ENCODE measurements at regions not wholly inside any gene's neighbourhood (a gene's known extent, or its start where the extent isn't known, plus 50 kb on each side); places are given as distances from the start of the nearest gene placed in this dataset.

DNA sequence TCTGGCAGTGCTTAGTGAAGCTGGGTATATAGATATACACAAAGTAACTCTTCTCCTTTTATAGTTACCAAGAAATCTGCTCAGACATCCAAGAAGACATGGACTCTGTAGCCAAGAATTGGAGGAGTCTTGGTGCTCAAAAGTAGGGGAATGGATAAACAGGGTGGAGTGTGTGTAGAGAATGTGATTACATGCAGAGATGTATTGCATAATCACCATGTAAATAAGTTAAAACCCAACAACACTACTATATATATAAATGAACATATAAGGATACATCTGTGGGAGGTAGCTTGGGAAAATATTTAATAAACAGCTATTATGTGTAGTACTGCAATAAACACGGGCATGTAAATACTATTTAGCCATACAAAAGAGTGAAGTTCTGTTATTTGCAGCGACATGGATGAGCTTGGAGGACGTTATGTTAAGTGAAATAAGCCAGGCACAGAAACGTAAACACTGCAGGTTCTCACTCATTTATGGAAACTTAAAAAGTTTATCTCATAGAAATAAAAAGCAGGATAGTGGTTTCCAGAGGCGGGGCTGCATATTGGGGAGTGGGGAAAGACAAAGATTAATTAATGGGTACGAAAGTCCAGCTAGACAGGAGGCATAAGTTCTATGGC lies 207.5 kb downstream of the TENT4A start:
- Histone ChIP-seq H3K4me2 (ENCODE audit: low read depth, low read length, poor library complexity, severe bottlenecking) (no peak overlapping the region), H3K9me2 (replicated peaks; ENCODE audit: insufficient read depth, low read length) (no peaks in the 10 kb centered on the region), H3K9me3 (ENCODE audit: low read length) (no peaks in the 10 kb centered on the region)

DNA sequence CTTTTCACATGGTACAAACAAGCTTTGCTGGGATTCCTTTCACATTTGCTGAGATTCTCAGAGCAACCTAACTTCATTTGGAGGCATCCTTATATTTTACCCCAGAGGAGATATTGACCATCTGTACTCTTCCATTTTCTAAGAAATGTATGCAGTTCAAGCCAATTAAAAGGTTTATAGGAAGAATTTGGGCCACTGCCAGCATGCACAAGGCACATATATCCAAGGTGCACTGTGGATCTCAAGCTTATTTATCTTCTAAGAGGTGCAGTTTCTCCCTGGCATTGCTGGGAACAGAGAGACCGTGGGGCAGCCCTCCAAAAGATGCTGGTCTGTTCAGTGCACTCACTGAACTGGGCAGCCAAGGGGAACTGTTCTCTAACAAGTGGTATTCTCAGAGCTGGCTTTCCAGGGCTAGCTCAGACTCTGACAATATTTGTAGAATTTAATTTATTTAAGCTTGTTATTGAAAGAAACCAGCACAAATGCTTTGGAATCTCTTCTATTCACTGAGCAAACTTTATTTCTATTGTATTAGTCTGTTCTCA lies 213.3 kb downstream of the TENT4A start:
- Histone ChIP-seq H3K4me1 (ENCODE audit: low read length) (no peaks in the 10 kb centered on the region), H3K36me3 (ENCODE audit: insufficient read depth, low read length) (no peaks in the 10 kb centered on the region), H3K27me3 (ENCODE audit: low read length) (no peaks in the 10 kb centered on the region), H3K27ac (ENCODE audit: low read length) (no peak overlapping the region), H3K9ac (ENCODE audit: low read length) (no peak overlapping the region), H3K79me2 (ENCODE audit: low read length) (no peaks in the 10 kb centered on the region), H3K9me3 (ENCODE audit: low read length) (no peaks in the 10 kb centered on the region), H3K4me2 (ENCODE audit: low read depth, low read length, poor library complexity, severe bottlenecking) (no peak overlapping the region), H3K9me2 (replicated peaks; ENCODE audit: insufficient read depth, low read length) (no peaks in the 10 kb centered on the region), H2AFZ (ENCODE audit: low read length) (no peak overlapping the region), H4K20me1 (ENCODE audit: insufficient read depth, low read depth, low read length) (no peaks in the 10 kb centered on the region), H3K4me3 (ENCODE audit: low read length) (no peak overlapping the region)
- DNase-seq, result no peak

More for the DNA sequence above, 207.5 kb downstream of the TENT4A start:
- Histone ChIP-seq H4K20me1 (ENCODE audit: insufficient read depth, low read depth, low read length) (no peaks in the 10 kb centered on the region), H3K4me3 (ENCODE audit: low read length) (no peak overlapping the region), H3K27me3 (ENCODE audit: low read length) (no peaks in the 10 kb centered on the region), H2AFZ (ENCODE audit: low read length) (no peak overlapping the region), H3K27ac (ENCODE audit: low read length) (no peak overlapping the region), H3K36me3 (ENCODE audit: insufficient read depth, low read length) (no peaks in the 10 kb centered on the region), H3K9ac (ENCODE audit: low read length) (no peak overlapping the region), H3K4me1 (ENCODE audit: low read length) (no peaks in the 10 kb centered on the region), H3K79me2 (ENCODE audit: low read length) (no peaks in the 10 kb centered on the region)
- DNase-seq, result no peak

DNA sequence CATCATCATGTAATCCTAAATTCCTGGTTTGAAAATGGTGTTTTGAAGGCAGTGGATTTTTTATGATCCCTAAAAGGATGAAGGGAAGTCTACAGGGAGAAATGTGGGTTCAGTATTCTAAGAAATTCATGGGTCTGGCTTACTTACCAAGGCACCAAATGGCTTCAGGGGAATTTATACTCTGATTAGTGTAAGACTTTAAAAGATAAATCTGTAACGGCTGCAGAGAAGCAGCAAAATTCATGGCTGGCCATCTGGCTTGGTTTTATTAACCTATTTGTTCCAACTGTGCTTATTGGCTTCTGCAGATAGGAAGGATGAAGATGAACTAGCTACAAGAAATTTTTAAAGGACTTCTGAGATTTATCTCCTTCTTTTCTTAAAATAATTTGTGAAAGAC lies 222.8 kb downstream of the TENT4A start:
- DNase-seq, result no peak
- no peaks in the 10 kb centered on the region for H4K20me1 ChIP-seq (ENCODE audit: insufficient read depth, low read depth, low read length)
- H2AFZ ChIP-seq (ENCODE audit: low read length), result no peak overlapping the region
- H3K9me3 ChIP-seq (ENCODE audit: low read length), result no peaks in the 10 kb centered on the region
- H3K79me2 ChIP-seq (ENCODE audit: low read length), result no peaks in the 10 kb centered on the region
- H3K27me3 ChIP-seq (ENCODE audit: low read length), result no peaks in the 10 kb centered on the region
- H3K4me1 ChIP-seq (ENCODE audit: low read length), result no peaks in the 10 kb centered on the region
- no peaks in the 10 kb centered on the region for H3K9me2 ChIP-seq (replicated peaks; ENCODE audit: insufficient read depth, low read length)
- H3K27ac ChIP-seq (ENCODE audit: low read length), result no peak overlapping the region
- H3K4me3 ChIP-seq (ENCODE audit: low read length), result no peak overlapping the region
- no peaks in the 10 kb centered on the region for H3K36me3 ChIP-seq (ENCODE audit: insufficient read depth, low read length)
- no peak overlapping the region for H3K9ac ChIP-seq (ENCODE audit: low read length)
- H3K4me2 ChIP-seq (ENCODE audit: low read depth, low read length, poor library complexity, severe bottlenecking), result no peak overlapping the region

GRCh38 chr5:6937677-6938076 lies 224.4 kb downstream of the TENT4A start:
- Histone ChIP-seq H3K9me3 (ENCODE audit: low read length) (no peaks in the 10 kb centered on the region), H4K20me1 (ENCODE audit: insufficient read depth, low read depth, low read length) (no peaks in the 10 kb centered on the region), H2AFZ (ENCODE audit: low read length) (no peak overlapping the region), H3K4me3 (ENCODE audit: low read length) (no peak overlapping the region), H3K4me2 (ENCODE audit: low read depth, low read length, poor library complexity, severe bottlenecking) (no peak overlapping the region), H3K79me2 (ENCODE audit: low read length) (no peaks in the 10 kb centered on the region), H3K9ac (ENCODE audit: low read length) (no peak overlapping the region), H3K27ac (ENCODE audit: low read length) (no peak overlapping the region), H3K4me1 (ENCODE audit: low read length) (no peaks in the 10 kb centered on the region), H3K27me3 (ENCODE audit: low read length) (no peaks in the 10 kb centered on the region), H3K9me2 (replicated peaks; ENCODE audit: insufficient read depth, low read length) (0 out of 2 replicates have a peak, but pooled peaks cover 4% of the 10 kb centered on the region), H3K36me3 (ENCODE audit: insufficient read depth, low read length) (no peaks in the 10 kb centered on the region)
- no peak for DNase-seq

- H3K27me3 ChIP-seq (ENCODE audit: low read length), result no peaks in the 10 kb centered on the region
- H3K4me1 ChIP-seq (ENCODE audit: low read length), result no peaks in the 10 kb centered on the region
- no peaks in the 10 kb centered on the region for H3K36me3 ChIP-seq (ENCODE audit: insufficient read depth, low read length)
- H3K4me2 ChIP-seq (ENCODE audit: low read depth, low read length, poor library complexity, severe bottlenecking), result no peak overlapping the region
- no peaks in the 10 kb centered on the region for H4K20me1 ChIP-seq (ENCODE audit: insufficient read depth, low read depth, low read length)
- H2AFZ ChIP-seq (ENCODE audit: low read length), result no peak overlapping the region
- no peak overlapping the region for H3K27ac ChIP-seq (ENCODE audit: low read length)
- H3K9ac ChIP-seq (ENCODE audit: low read length), result no peak overlapping the region
- H3K4me3 ChIP-seq (ENCODE audit: low read length), result no peak overlapping the region
- 0 out of 2 replicates have a peak, but pooled peaks cover 4% of the 10 kb centered on the region for H3K9me2 ChIP-seq (replicated peaks; ENCODE audit: insufficient read depth, low read length)
- no peaks in the 10 kb centered on the region for H3K79me2 ChIP-seq (ENCODE audit: low read length)
- no peak for DNase-seq
- no peaks in the 10 kb centered on the region for H3K9me3 ChIP-seq (ENCODE audit: low read length)
These were observed 228.4 kb downstream of the TENT4A start for GRCh38 chr5:6941631-6942030.

- no peaks in the 10 kb centered on the region for H3K27me3 ChIP-seq (ENCODE audit: low read length)
- H3K4me3 ChIP-seq (ENCODE audit: low read length), result no peak overlapping the region
- H2AFZ ChIP-seq (ENCODE audit: low read length), result no peak overlapping the region
- no peak overlapping the region for H3K4me2 ChIP-seq (ENCODE audit: low read depth, low read length, poor library complexity, severe bottlenecking)
- H3K9ac ChIP-seq (ENCODE audit: low read length), result no peak overlapping the region
- H3K9me3 ChIP-seq (ENCODE audit: low read length), result no peaks in the 10 kb centered on the region
- no peaks in the 10 kb centered on the region for H3K4me1 ChIP-seq (ENCODE audit: low read length)
- DNase-seq, result no peak
- H3K27ac ChIP-seq (ENCODE audit: low read length), result no peak overlapping the region
- no peaks in the 10 kb centered on the region for H4K20me1 ChIP-seq (ENCODE audit: insufficient read depth, low read depth, low read length)
- 0 out of 2 replicates have a peak, but pooled peaks cover 4% of the 10 kb centered on the region for H3K9me2 ChIP-seq (replicated peaks; ENCODE audit: insufficient read depth, low read length)
- H3K36me3 ChIP-seq (ENCODE audit: insufficient read depth, low read length), result no peaks in the 10 kb centered on the region
- H3K79me2 ChIP-seq (ENCODE audit: low read length), result no peaks in the 10 kb centered on the region
These were observed 230.2 kb downstream of the TENT4A start for GRCh38 chr5:6943197-6944112.

- DNase-seq, result no peak
- Histone ChIP-seq H4K20me1 (ENCODE audit: insufficient read depth, low read depth, low read length) (no peaks in the 10 kb centered on the region), H3K4me1 (ENCODE audit: low read length) (no peaks in the 10 kb centered on the region), H3K36me3 (ENCODE audit: insufficient read depth, low read length) (no peaks in the 10 kb centered on the region), H3K4me2 (ENCODE audit: low read depth, low read length, poor library complexity, severe bottlenecking) (no peak overlapping the region), H3K9me2 (replicated peaks; ENCODE audit: insufficient read depth, low read length) (no peaks in the 10 kb centered on the region), H2AFZ (ENCODE audit: low read length) (no peak overlapping the region), H3K79me2 (ENCODE audit: low read length) (no peaks in the 10 kb centered on the region), H3K27me3 (ENCODE audit: low read length) (no peaks in the 10 kb centered on the region), H3K9me3 (ENCODE audit: low read length) (no peaks in the 10 kb centered on the region), H3K9ac (ENCODE audit: low read length) (no peak overlapping the region), H3K27ac (ENCODE audit: low read length) (no peak overlapping the region), H3K4me3 (ENCODE audit: low read length) (no peak overlapping the region)
These were observed 235.3 kb downstream of the TENT4A start for GRCh38 chr5:6948562-6948961.

GRCh38 chr5:6949230-6949629 lies 236.0 kb downstream of the TENT4A start:
- Histone ChIP-seq H3K4me3 (ENCODE audit: low read length) (no peak overlapping the region), H3K9ac (ENCODE audit: low read length) (no peak overlapping the region), H3K4me2 (ENCODE audit: low read depth, low read length, poor library complexity, severe bottlenecking) (no peak overlapping the region), H3K4me1 (ENCODE audit: low read length) (no peaks in the 10 kb centered on the region), H3K79me2 (ENCODE audit: low read length) (no peaks in the 10 kb centered on the region), H3K9me2 (replicated peaks; ENCODE audit: insufficient read depth, low read length) (no peaks in the 10 kb centered on the region), H4K20me1 (ENCODE audit: insufficient read depth, low read depth, low read length) (no peaks in the 10 kb centered on the region), H3K36me3 (ENCODE audit: insufficient read depth, low read length) (no peaks in the 10 kb centered on the region), H3K27me3 (ENCODE audit: low read length) (no peaks in the 10 kb centered on the region), H2AFZ (ENCODE audit: low read length) (no peak overlapping the region), H3K27ac (ENCODE audit: low read length) (no peak overlapping the region), H3K9me3 (ENCODE audit: low read length) (no peaks in the 10 kb centered on the region)
- DNase-seq, result no peak

Measured in Karpas-422 (cell line).